Fibroblast of pulmonary artery (primary cell): ENCODE measurements at regions not wholly inside any gene's neighbourhood (a gene's known extent, or its start where the extent isn't known, plus 50 kb on each side); places are given as distances from the start of the nearest gene placed in this dataset.
"Not testable (repeated sequence)": the region's sequence is repeated elsewhere in the genome, so short reads cannot be mapped to it uniquely, and the experiment has no call there.

ENCODE experiments used
- DNase-seq: peaks from one replicate; pipeline ENCODE4 v3.0.0-alpha.2; 2010; ENCODE audit warnings: low read depth
- H3K4me3 ChIP-seq: replicated peaks from 2 replicates; pipeline ENCODE4 v1.5.1; 2011; ENCODE audit warnings: low read depth, mild to moderate bottlenecking, control low read depth, low read length, moderate library complexity
- TF ChIP-seq, protein P1 (sequence below): IDR thresholded peaks from 2 replicates; pipeline ENCODE4 v1.5.1; 2011; ENCODE audit warnings: mild to moderate bottlenecking, control low read depth, low read length, inconsistent platforms; ENCODE audit errors: missing control alignments

GRCh38 chr10:33774857-33775256 is 440.4 kb upstream of the NRP1 start:
- no peak overlapping the region for H3K4me3 ChIP-seq
- TF ChIP-seq, protein P1, sequence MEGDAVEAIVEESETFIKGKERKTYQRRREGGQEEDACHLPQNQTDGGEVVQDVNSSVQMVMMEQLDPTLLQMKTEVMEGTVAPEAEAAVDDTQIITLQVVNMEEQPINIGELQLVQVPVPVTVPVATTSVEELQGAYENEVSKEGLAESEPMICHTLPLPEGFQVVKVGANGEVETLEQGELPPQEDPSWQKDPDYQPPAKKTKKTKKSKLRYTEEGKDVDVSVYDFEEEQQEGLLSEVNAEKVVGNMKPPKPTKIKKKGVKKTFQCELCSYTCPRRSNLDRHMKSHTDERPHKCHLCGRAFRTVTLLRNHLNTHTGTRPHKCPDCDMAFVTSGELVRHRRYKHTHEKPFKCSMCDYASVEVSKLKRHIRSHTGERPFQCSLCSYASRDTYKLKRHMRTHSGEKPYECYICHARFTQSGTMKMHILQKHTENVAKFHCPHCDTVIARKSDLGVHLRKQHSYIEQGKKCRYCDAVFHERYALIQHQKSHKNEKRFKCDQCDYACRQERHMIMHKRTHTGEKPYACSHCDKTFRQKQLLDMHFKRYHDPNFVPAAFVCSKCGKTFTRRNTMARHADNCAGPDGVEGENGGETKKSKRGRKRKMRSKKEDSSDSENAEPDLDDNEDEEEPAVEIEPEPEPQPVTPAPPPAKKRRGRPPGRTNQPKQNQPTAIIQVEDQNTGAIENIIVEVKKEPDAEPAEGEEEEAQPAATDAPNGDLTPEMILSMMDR = no peak
- no peak for DNase-seq

GRCh38 chr10:33773886-33774480 is 439.5 kb upstream of the NRP1 start:
- DNase-seq = no peak
- H3K4me3 ChIP-seq = no peak overlapping the region
- TF ChIP-seq, protein P1 = no peak

DNA sequence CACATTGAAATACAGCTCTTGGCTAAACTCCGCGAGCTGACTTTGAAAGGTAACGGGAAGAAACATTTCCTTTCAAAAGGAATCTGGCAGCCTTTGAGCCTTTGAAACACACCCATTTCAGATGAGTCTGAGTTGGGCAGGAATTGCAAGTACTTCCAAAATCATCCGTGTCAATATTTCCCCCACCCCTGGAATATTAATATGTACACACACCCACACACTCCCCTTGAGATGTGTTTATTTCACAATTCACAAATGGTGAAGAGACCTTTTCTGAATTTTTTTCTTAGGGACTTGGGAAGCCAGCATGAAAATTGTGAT is 438.7 kb upstream of the NRP1 start:
- no peak overlapping the region for H3K4me3 ChIP-seq
- no peak for DNase-seq
- TF ChIP-seq, protein P1 = no peak

DNA sequence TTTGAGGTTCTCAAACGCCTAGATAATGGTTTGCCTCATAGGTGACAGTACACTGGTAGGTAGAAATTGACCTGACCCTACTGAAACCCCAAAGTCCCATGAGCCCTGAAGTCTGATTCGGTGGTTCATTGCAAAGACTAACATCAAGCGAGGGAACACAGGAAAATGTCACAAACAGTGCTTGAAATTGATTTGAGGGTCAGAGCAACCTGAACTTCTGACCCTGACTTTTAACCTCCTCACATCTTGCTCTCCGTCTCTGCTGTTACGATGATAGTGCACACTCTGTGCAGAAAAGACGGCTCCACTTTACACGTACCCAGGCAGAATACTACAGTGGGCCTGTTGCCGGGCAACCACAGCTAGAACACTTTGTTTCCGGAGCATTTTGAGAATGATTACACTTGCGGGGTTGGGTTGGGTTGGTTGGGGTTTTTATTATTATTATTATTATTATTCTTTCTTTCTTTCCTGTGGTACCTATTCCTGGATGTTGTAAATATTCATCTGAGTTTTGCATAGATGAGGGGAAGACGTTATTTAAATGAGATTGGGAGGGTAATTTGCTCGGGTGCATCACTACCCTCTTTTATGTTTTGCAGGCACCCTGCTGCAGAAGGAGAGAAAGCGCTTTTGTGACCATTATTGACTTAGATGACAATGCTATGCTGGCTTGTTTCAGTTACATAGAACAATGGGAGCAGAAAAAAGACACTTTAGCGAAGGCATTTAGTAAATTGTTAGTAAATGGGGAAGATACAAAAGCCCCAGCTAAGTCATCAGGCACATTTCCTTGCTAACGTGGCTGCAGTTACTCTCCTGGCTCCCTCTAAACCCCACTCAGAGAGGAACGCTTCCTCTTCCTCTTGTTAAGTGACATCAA is 438.1 kb upstream of the NRP1 start:
- H3K4me3 ChIP-seq = no peak overlapping the region
- DNase-seq = peak; percentile 24
- TF ChIP-seq, protein P1 = no peak

DNA sequence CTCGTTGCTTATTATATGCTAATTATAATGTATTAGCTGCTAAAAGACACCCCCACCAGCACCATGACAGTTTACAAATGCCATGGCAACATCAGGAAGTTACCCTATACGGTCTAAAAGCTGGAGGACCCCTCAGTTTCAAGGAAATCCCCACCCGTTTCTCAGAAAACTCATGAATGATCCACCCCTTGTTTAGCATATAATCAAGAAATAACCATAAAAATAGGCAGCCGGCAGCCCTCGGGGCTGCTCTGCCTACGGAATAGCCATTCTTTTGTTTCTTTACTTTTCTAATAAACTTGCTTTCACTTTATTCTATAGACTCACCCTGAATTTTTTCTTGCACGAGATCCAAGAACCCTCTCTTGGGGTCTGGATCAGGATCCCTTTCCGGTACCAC is 437.4 kb upstream of the NRP1 start:
- H3K4me3 ChIP-seq = not testable (repeated sequence)

GRCh38 chr10:33764694-33765185 is 430.3 kb upstream of the NRP1 start:
- no peak overlapping the region for H3K4me3 ChIP-seq
- no peak for DNase-seq
- TF ChIP-seq, protein P1 = no peak

More for the DNA sequence above, 437.4 kb upstream of the NRP1 start:
- not testable (repeated sequence) for DNase-seq

- TF ChIP-seq, protein P1 = no peak
- H3K4me3 ChIP-seq = no peak overlapping the region
- DNase-seq = no peak
Measured at GRCh38 chr10:33760056-33760943, 425.8 kb upstream of the NRP1 start.
